ENCODE measurements at regions not wholly inside any gene's neighbourhood (a gene's known extent, or its start where the extent isn't known, plus 50 kb on each side); places are given as distances from the start of the nearest gene placed in this dataset.

- no TSS peak for BruUV-seq (replicated peaks)
- Histone ChIP-seq H3K36me3 (ENCODE audit: insufficient read depth, low read length) (no peaks in the 10 kb centered on the region), H3K9me2 (ENCODE audit: insufficient read depth, low read length) (no peaks in the 10 kb centered on the region), H3K4me3 (ENCODE audit: low read depth, low read length, poor library complexity, severe bottlenecking) (no peak overlapping the region), H3K4me2 (ENCODE audit: low read length) (no peak overlapping the region), H3K27ac (ENCODE audit: low read depth, low read length, poor library complexity, severe bottlenecking) (no peak overlapping the region), H4K20me1 (ENCODE audit: insufficient read depth, low read length) (no peaks in the 10 kb centered on the region), H2AFZ (ENCODE audit: low read length) (no peak overlapping the region), H3K79me2 (ENCODE audit: insufficient read depth, low read depth, low read length) (no peaks in the 10 kb centered on the region), H3K4me1 (ENCODE audit: insufficient read depth, low read length, poor library complexity, severe bottlenecking) (no peaks in the 10 kb centered on the region), H3K9me3 (ENCODE audit: low read length) (0 out of 2 replicates have a peak, but pooled peaks cover 15% of the 10 kb centered on the region)
- intact Hi-C loops (cut with micrococcal nuclease; ENCODE audit: unreplicated experiment), result no loop called here
- DNase-seq (ENCODE audit: low spot score), result no peak
- ChIA-PET CTCF (ENCODE audit: unreplicated experiment) (no interaction called here), POLR2A (no interaction called here)
- TF ChIP-seq EZH2phosphoT487 (IDR thresholded peaks at IDR 0.05; ENCODE audit: borderline replicate concordance, low read depth, low read length) (no peak), CTCF (conservative IDR thresholded peaks at IDR 0.05; ENCODE audit: low read length) (no peak)
Measured at GRCh38 chr21:20877976-20878375, 120.2 kb upstream of the NCAM2 start.

GRCh38 chr21:20882462-20883407 lies 115.5 kb upstream of the NCAM2 start:
- DNase-seq (ENCODE audit: low spot score), result peak; percentile 8
- CTCF ChIA-PET (ENCODE audit: unreplicated experiment), result no interaction called here

More at GRCh38 chr21:20882462-20883407, 115.5 kb upstream of the NCAM2 start:
- H3K79me2 ChIP-seq (ENCODE audit: insufficient read depth, low read depth, low read length), result no peaks in the 10 kb centered on the region
- peaks cover 39% of the 10 kb centered on the region; the same call in 1 of the 2 replicates for H3K9me3 ChIP-seq (ENCODE audit: low read length)
- POLR2A ChIA-PET, result no interaction called here
- intact Hi-C loops (cut with micrococcal nuclease; ENCODE audit: unreplicated experiment), result no loop called here
- no peaks in the 10 kb centered on the region for H3K9me2 ChIP-seq (ENCODE audit: insufficient read depth, low read length)
- TF ChIP-seq CTCF (conservative IDR thresholded peaks at IDR 0.05; ENCODE audit: low read length), result peak; percentile 66
- no peak for TF ChIP-seq EZH2phosphoT487 (IDR thresholded peaks at IDR 0.05; ENCODE audit: borderline replicate concordance, low read depth, low read length)
- H3K4me3 ChIP-seq (ENCODE audit: low read depth, low read length, poor library complexity, severe bottlenecking), result no peak overlapping the region
- no peaks in the 10 kb centered on the region for H3K4me1 ChIP-seq (ENCODE audit: insufficient read depth, low read length, poor library complexity, severe bottlenecking)
- H2AFZ ChIP-seq (ENCODE audit: low read length), result no peak overlapping the region
- no TSS peak for BruUV-seq (replicated peaks)
- no peak overlapping the region for H3K4me2 ChIP-seq (ENCODE audit: low read length)
- H3K27ac ChIP-seq (ENCODE audit: low read depth, low read length, poor library complexity, severe bottlenecking), result no peak overlapping the region
- no peaks in the 10 kb centered on the region for H3K36me3 ChIP-seq (ENCODE audit: insufficient read depth, low read length)
- H4K20me1 ChIP-seq (ENCODE audit: insufficient read depth, low read length), result no peaks in the 10 kb centered on the region

All from OCI-LY7 (cell line).